GM06990 (cell line): ENCODE measurements at regions not wholly inside any gene's neighbourhood (a gene's known extent, or its start where the extent isn't known, plus 50 kb on each side); places are given as distances from the start of the nearest gene placed in this dataset.
A peak's percentile ranks its signal among the peaks of the same experiment; 100 is the strongest.

Experiments used
- DNase-seq: peaks from one replicate; pipeline ENCODE4 v3.0.0-alpha.2; 2011; ENCODE audit not compliant: insufficient read length; ENCODE audit errors: extremely low read depth
- H3K27me3 ChIP-seq: replicated peaks from 2 replicates; pipeline ENCODE4 v1.6.0; 2011; ENCODE audit warnings: low read length; ENCODE audit not compliant: control insufficient read depth, insufficient read depth
- H3K36me3 ChIP-seq: 2 replicates; pipeline ENCODE4 v1.5.1; 2011; ENCODE audit warnings: low read length; ENCODE audit not compliant: control insufficient read depth, insufficient read depth
- H3K4me3 ChIP-seq: replicated peaks from 2 replicates; pipeline ENCODE4 v1.5.1; 2011; ENCODE audit warnings: low read depth, mild to moderate bottlenecking, control low read depth, low read length
- CTCF ChIP-seq: IDR thresholded peaks from 2 replicates; pipeline ENCODE4 v1.5.1; 2011; ENCODE audit warnings: low read length, control low read depth, mild to moderate bottlenecking, inconsistent platforms; ENCODE audit not compliant: insufficient read depth, poor library complexity, severe bottlenecking

GRCh38 chr7:124996778-124997177 is 67.2 kb upstream of the POT1 start:
- peak; percentile 2 for DNase-seq
- peak; percentile 29 for TF ChIP-seq CTCF
- H3K36me3 ChIP-seq, result no peaks in the 10 kb centered on the region

GRCh38 chr7:124992851-124993562 is 63.4 kb upstream of the POT1 start:
- H3K4me3 ChIP-seq, result no peak overlapping the region
- H3K27me3 ChIP-seq, result no peaks in the 10 kb centered on the region
- no peak for TF ChIP-seq CTCF
- H3K36me3 ChIP-seq, result no peaks in the 10 kb centered on the region
- DNase-seq, result no peak

More at GRCh38 chr7:124996778-124997177, 67.2 kb upstream of the POT1 start:
- Histone ChIP-seq H3K27me3 (no peaks in the 10 kb centered on the region), H3K4me3 (no peak overlapping the region)

- no peak for TF ChIP-seq CTCF
- Histone ChIP-seq H3K27me3 (no peaks in the 10 kb centered on the region), H3K36me3 (no peaks in the 10 kb centered on the region), H3K4me3 (no peak overlapping the region)
- no peak for DNase-seq
These were observed 60.3 kb upstream of the POT1 start for GRCh38 chr7:124989911-124990310.
